ENCODE measurements at regions not wholly inside any gene's neighbourhood (a gene's known extent, or its start where the extent isn't known, plus 50 kb on each side); places are given as distances from the start of the nearest gene placed in this dataset.
A peak's percentile ranks its signal among the peaks of the same experiment; 100 is the strongest.

DNA sequence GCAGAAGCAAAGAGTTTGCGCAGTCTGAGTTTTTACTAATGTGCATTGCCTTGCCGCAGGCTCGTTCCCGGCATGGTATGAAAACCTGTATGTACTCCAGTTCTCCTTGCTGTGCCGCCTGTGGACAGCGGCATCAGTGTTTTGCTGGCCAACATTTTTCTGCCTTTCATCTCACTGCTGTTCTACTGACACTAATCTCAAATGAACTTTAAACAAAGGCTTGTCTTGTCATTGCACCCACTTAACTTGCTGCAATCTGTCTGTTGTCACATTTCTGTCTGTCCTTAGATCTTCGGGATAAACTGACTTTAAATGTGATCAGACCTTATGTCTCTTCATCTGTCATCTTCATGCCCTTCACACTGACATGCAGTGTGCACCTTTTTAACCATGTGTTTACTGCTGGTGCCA, 71.7 kb upstream of the ZNRF2 start:
- DNase-seq (ENCODE audit: low read depth in 2 of 2) = no peak

DNA sequence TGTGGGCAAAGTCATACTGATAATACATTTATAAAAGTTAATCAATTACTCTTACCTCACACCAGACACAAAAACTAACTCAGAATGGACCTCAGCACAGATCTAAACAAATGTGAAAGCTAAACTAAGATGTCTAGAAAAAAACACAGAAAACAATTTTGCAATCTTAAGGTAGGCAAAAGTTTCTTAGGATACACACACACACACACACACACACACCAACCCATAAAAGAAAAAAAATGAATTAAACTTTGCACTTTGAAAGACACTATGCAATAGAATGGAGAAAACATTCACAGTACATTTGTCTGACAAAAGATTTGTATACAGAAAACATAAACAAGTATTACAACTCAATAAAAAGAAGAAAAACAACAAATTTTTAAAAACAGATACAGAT, 70.8 kb upstream of the ZNRF2 start:
- DNase-seq (ENCODE audit: low read depth in 2 of 2) = no peak

DNA sequence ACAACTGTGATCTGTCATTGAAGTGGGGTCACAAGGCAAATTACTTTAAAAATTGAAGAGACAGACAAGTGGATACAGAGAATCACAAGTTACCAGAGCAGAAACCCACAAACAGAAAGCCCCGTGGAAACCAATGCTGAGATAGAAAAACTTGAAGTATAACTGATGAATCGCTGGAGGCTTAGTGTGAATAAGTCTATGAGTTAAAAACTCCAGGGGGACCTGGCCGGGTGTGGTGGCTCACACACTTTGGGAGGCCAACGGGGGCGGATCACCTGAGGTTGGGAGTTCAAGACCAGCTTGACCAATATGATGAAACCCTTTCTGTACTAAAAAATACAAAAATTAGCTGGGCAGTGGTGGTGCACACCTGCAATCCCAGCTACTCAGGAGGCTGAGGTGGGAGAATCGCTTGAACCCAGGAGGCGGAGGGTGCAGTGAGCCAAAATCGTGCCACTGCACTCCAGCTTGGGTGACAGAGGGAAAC, 69.7 kb upstream of the ZNRF2 start:
- no peak for DNase-seq (ENCODE audit: low read depth in 2 of 2)

DNA sequence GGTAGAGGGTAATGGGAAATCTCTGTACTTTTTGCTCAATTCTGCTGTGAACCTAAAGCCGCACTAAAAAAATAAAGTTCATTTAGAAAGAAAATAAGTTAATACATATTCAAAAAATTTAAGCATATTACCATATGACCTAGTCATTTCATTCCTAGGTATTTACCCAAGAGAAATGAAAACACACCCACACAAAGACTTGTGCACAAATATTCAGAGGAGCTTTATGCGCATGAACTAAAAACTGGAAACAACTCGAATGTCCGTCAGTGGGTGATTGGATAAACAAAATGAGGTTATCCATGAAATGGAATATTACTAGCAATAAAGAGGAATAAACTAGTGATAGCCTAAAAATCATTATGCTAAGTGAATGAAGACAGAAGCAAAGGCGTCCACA, 62.6 kb upstream of the ZNRF2 start:
- DNase-seq (ENCODE audit: low read depth in 2 of 2) = no peak

DNA sequence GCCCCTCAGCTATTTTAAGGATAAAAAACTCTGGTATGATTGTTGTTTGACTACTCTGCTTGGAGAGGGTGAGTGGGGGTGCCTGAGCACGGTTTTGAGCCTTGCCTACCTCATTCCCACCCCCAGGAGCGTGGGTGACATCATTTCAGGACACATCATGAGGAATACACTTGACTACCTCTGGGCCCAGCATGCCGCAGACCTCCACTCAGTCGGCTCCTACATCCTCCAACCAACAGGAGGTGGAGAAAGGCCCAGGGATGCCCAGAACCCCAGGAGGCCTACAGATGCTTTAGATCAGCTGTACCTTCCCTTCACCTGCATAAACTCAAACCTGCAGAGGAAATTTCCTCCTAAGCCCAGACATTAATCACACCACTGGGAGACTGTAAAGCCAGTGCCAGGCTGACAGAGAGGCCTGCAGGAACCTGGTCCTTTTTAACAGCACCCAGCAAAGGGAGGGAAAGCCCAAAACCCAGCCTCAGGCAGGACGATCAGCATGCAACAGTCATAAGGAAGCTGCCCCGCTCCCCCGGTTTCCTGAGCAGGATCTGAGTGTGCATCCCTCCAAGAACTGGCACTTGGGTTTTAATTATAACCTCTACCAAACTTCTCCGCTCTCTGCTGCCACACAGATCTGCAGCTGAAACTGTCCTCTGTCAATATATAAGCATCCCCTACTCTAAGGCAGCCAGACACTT, 61.7 kb upstream of the ZNRF2 start:
- DNase-seq (ENCODE audit: low read depth in 2 of 2) = no peak

DNA sequence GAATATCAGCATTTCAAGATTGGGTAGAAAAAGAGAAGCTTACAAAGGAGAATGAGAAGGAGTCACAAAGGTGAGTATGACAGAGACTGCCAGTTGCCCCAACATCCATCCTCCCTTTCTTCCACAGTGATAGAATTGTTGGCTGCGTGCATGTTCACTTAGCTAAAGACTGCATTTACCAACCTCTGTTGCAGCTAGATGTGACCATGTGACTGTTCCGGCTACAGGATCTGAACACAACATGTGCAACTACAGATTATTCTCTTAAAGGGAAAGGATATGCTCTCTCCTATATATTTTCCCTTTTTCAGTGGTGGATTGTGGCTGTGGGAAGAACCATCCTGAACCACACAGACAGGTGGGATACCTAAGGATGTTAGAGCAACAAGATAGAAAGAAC, 60.5 kb upstream of the ZNRF2 start:
- DNase-seq (ENCODE audit: low read depth in 2 of 2) = no peak

DNA sequence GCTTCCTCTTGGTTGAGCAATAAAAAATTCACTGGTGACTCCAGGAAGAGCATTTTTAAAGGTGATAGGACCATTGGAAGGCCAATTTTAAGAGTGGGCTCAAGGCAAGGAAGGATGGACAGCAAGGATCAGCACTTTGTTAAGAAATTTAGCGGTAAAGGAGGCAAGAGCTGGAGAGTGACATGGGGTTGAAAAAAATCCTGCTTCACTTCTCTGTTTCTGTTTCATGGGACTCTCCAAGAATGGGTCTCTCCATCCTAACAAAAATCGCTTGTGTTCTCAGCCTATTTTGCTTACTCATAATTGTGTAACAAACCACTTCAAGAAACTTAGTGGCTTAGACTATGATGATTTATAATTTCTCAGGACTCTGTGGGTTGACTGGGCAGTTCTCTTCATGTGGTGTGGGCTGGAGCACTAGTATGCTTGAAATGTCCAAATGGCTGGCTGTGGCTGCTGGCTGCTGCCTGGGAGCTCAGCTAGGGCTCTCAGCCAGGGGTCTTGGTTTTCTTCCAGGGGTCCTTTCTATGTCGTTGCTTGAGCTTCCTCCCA, 59.8 kb upstream of the ZNRF2 start:
- DNase-seq (ENCODE audit: low read depth in 2 of 2) = no peak

DNA sequence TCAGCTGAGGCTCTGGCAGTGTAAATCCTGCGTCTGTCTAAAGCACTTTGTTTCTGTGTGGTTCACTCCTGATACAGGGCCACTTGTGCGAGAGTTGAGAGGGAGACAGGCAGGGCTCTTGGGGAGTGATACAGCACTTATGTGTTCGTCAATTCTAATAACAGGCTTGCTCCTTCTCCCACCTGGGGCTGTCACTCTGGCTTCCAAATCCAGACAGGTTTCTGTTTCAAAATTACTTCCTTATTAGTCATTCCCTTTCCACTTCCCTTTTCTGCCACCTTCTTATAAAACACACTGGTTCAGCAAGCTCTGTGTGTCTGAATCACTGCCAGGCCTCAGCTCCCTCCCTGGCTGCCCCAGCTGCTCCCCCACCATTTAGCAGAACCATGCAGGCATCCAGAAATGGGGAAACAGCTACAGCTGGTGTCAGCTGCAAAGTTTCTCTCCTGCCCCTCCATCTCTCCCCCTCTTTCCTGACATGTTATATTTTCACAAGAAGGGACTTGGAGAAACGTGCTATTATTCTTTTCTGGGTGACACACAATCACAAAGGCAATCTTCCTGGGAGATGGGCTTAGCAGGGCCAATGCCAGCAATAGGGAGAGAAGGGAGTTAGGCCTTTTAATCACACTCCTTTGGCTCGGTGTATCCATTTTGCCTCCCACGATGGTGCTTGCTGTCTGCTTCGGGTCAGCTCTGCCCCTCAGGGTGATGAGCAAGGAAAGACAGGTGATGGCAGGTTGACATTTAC, 58.4 kb upstream of the ZNRF2 start:
- peak in 1 of 2 donors; percentile 36 for DNase-seq (ENCODE audit: low read depth in 2 of 2)

DNA sequence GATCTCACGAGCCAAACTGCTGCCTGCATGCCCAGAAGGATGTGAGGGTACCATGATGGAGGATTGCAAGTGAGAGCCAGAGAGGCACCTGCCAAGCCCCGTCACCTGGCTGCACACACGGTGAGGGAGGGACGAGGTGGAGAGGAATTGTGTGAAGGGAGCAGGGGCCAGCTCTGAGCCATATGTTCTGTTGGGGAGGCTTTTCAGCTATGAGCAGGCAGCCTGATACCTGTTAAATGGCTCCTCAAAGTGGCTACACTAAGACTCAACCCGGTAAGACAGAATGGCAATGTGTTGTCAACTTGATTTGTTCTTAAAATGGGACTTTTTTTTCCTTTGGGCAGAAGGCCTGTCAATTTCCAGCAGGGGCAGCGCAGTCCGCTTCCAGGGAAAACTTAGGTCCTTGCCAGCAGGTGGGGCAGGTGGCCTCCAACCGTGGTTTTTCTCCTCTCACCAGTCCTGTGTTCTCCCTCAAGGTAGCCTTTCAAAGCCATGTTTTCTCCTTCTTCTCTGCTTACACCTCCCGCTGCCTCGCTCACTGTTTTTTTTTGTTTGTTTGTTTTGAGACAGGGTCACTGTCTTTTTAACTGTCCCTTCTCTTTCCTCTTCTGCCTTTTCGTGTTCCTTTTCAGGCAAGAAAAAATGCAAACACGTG, 57.7 kb upstream of the ZNRF2 start:
- DNase-seq (ENCODE audit: low read depth in 2 of 2) = peak in 1 of 2 donors; percentile 5

DNA sequence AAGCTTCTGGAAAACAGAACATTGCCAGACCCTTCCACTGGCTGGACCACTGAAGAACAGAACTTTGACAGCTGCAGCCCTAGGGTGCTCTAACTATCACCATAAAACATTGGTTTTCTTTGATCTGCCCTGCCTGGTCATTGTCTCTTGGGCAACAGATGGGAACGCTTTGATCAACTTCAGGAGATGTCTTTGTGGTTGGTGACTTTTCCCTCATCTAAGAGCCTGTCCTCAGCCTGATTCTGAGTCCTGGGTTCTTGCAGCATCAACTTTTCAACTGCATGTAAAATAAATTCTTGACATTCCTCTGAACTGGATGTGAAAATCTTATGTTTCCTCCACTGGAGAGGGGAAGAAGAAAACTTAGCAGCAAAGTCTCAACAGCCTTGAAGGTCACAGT, 53.1 kb upstream of the ZNRF2 start:
- DNase-seq (ENCODE audit: low read depth in 2 of 2) = no peak

DNA sequence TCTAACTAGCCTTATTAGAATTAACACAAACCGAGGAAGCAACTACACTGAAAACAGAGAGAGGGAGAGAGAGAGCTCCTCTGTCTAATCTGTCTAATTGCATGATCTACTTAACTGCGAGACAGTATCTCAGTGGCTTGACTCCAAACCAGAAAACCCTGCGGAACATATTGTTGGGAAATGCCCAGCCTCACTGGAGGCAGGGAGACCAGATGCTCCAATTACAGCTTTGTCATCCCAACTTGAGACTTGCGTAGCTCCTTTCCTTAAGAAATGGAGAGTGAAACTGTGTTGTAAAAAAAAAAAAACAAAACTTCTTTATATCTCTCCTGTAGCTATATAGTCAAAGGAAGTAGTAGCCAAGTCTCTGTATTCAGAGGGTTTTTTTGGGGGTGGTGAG, 52.0 kb upstream of the ZNRF2 start:
- no peak for DNase-seq (ENCODE audit: low read depth in 2 of 2)
